Upper lobe of right lung (tissue), 1 donor: ENCODE measurements at regions not wholly inside any gene's neighbourhood (a gene's known extent, or its start where the extent isn't known, plus 50 kb on each side); places are given as distances from the start of the nearest gene placed in this dataset.

Source experiments
- ATAC-seq: fragments of 200-7000 bp; cut with Tn5 transposase; one replicate; pipeline ENCODE4 v1.9.1; 2020; ENCODE audit warnings: mild to moderate bottlenecking, moderate library complexity
- DNase-seq: peaks from one replicate; pipeline ENCODE4 v3.0.0-alpha.2; 2020
- H3K27ac ChIP-seq: fragments of 200-600 bp; one replicate; pipeline ENCODE4 v1.8.0; 2022
- H3K27me3 ChIP-seq: fragments of 200-600 bp; one replicate; pipeline ENCODE4 v1.8.0; 2022; ENCODE audit warnings: mild to moderate bottlenecking
- H3K36me3 ChIP-seq: fragments of 200-600 bp; one replicate; pipeline ENCODE4 v1.8.0; 2022
- H3K4me1 ChIP-seq: fragments of 200-600 bp; one replicate; pipeline ENCODE4 v1.8.0; 2022
- H3K4me3 ChIP-seq: fragments of 200-600 bp; one replicate; pipeline ENCODE4 v1.8.0; 2022; ENCODE audit warnings: mild to moderate bottlenecking
- H3K9me3 ChIP-seq: fragments of 200-600 bp; one replicate; pipeline ENCODE4 v1.8.0; 2022
- intact Hi-C: fragments of 100-400 bp; cut with DNase I; formaldehyde crosslinking; loops from one replicate; pipeline ENCODE4 v1.11.0; 2022
- TF ChIP-seq, protein P1 (sequence below): fragments of 200-600 bp; IDR thresholded peaks from one replicate; pipeline ENCODE4 v1.8.0; 2022; ENCODE audit warnings: antibody characterized with exemption
- donor health status: DM: no; HTN: yes; CAD: no; lungs with severe emphysema.

DNA sequence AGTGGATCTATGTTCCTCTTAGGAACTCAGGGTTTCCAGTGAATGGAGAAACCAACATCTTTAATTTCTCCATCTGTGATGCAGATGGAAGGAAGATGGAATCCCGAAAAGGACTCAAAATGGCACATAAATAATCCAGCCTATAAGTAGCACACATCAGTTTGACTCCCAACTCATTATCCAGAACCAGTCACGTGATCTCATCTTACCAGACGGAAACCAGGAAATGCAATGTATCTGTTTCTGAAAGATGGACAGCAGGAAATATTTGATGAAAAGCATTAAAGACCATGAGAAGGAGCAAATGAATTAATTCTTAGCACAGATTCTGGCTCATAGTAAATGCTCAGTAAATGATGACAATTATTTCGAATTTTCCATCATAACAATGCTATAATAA lies 443.1 kb upstream of the FMR1 start:
- H3K4me3 ChIP-seq = no peak overlapping the region
- H3K27me3 ChIP-seq = no peaks in the 10 kb centered on the region
- ATAC-seq (no peak), DNase-seq (no peak)
- intact Hi-C loops = no loop called here
- no peaks in the 10 kb centered on the region for H3K4me1 ChIP-seq
- H3K9me3 ChIP-seq = no peaks in the 10 kb centered on the region
- H3K36me3 ChIP-seq = no peaks in the 10 kb centered on the region
- H3K27ac ChIP-seq = no peak overlapping the region
- TF ChIP-seq, protein P1, sequence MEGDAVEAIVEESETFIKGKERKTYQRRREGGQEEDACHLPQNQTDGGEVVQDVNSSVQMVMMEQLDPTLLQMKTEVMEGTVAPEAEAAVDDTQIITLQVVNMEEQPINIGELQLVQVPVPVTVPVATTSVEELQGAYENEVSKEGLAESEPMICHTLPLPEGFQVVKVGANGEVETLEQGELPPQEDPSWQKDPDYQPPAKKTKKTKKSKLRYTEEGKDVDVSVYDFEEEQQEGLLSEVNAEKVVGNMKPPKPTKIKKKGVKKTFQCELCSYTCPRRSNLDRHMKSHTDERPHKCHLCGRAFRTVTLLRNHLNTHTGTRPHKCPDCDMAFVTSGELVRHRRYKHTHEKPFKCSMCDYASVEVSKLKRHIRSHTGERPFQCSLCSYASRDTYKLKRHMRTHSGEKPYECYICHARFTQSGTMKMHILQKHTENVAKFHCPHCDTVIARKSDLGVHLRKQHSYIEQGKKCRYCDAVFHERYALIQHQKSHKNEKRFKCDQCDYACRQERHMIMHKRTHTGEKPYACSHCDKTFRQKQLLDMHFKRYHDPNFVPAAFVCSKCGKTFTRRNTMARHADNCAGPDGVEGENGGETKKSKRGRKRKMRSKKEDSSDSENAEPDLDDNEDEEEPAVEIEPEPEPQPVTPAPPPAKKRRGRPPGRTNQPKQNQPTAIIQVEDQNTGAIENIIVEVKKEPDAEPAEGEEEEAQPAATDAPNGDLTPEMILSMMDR = no peak

- H3K4me1 ChIP-seq = no peaks in the 10 kb centered on the region
- H3K36me3 ChIP-seq = no peaks in the 10 kb centered on the region
- no peaks in the 10 kb centered on the region for H3K9me3 ChIP-seq
- DNase-seq (no peak), ATAC-seq (no peak)
- intact Hi-C loops = no loop called here
- TF ChIP-seq, protein P1 = peak; percentile 11
- no peak overlapping the region for H3K4me3 ChIP-seq
- no peaks in the 10 kb centered on the region for H3K27me3 ChIP-seq
- no peak overlapping the region for H3K27ac ChIP-seq
Measured at GRCh38 chrX:147476008-147476407, 435.7 kb upstream of the FMR1 start.

DNA sequence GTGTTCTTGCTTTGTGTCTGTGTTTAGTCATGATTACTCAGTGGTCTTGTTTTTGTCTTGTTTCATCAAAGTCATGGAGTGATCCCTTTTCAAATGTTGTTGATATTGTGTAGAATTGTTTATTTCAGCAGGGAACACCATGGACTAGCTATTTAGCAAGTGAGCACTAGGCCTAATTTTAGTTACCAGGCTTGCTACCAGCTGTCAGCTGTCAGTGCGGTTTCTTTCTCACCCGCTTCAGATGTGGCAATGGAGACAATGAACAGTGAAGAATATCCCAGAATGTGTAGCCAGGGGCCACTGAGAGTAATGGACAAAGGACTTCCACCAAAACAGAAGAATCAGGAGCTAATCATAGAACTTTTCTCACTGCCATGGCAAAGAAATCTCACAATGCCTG lies 432.8 kb upstream of the FMR1 start:
- no peaks in the 10 kb centered on the region for H3K27me3 ChIP-seq
- H3K4me1 ChIP-seq = no peaks in the 10 kb centered on the region
- H3K36me3 ChIP-seq = no peaks in the 10 kb centered on the region
- DNase-seq = no peak
- no peak for ATAC-seq
- no peak overlapping the region for H3K27ac ChIP-seq
- no peak overlapping the region for H3K4me3 ChIP-seq
- TF ChIP-seq, protein P1 = no peak
- no peaks in the 10 kb centered on the region for H3K9me3 ChIP-seq
- intact Hi-C loops = no loop called here

DNA sequence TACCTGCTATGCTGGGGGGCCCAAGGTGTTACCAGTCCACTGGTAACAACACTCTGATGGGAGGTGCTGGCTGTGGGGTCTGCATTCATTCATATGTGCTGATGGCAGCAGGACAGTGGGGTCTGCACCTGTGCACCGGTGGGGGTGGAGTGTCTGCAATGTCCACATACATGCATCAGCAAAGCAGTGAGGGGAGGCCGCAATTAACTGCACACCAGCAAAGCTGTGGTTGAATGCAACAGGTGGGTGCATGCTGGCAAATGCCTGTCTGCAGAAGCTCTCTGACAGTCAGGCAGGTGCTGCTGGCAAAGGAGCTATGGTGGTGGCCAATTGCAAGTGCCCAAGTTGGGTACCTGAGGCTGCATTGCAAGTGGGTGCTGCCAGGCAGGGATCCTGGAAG lies 426.5 kb upstream of the FMR1 start:
- Histone ChIP-seq H3K27me3 (no peaks in the 10 kb centered on the region), H3K4me1 (no peaks in the 10 kb centered on the region), H3K9me3 (no peaks in the 10 kb centered on the region), H3K27ac (no peak overlapping the region), H3K4me3 (no peak overlapping the region), H3K36me3 (no peaks in the 10 kb centered on the region)
- DNase-seq (no peak), ATAC-seq (no peak)
- intact Hi-C loops = no loop called here
- TF ChIP-seq, protein P1 = no peak

- Histone ChIP-seq H3K9me3 (no peaks in the 10 kb centered on the region), H3K36me3 (no peaks in the 10 kb centered on the region), H3K27ac (no peak overlapping the region), H3K4me1 (no peaks in the 10 kb centered on the region), H3K27me3 (no peaks in the 10 kb centered on the region), H3K4me3 (no peak overlapping the region)
- DNase-seq = no peak
- ATAC-seq = no peak
- intact Hi-C loops = no loop called here
- TF ChIP-seq, protein P1 = no peak
Measured at GRCh38 chrX:147494365-147494764, 417.4 kb upstream of the FMR1 start.

GRCh38 chrX:147498796-147499195 lies 412.9 kb upstream of the FMR1 start:
- TF ChIP-seq, protein P1 = no peak
- no peaks in the 10 kb centered on the region for H3K9me3 ChIP-seq
- H3K4me1 ChIP-seq = no peaks in the 10 kb centered on the region
- no peaks in the 10 kb centered on the region for H3K36me3 ChIP-seq
- no peak overlapping the region for H3K4me3 ChIP-seq
- intact Hi-C loops = no loop called here
- ATAC-seq = no peak
- no peaks in the 10 kb centered on the region for H3K27me3 ChIP-seq
- DNase-seq = no peak
- H3K27ac ChIP-seq = no peak overlapping the region
